Lower leg skin (tissue), 3 donors: ENCODE measurements at regions not wholly inside any gene's neighbourhood (a gene's known extent, or its start where the extent isn't known, plus 50 kb on each side); places are given as distances from the start of the nearest gene placed in this dataset.

Experiments used
- POLR2A ChIP-seq, 2 donors: fragments of 450-650 bp; IDR thresholded peaks; one replicate each; pipeline ENCODE4 v1.6.1; 2016 to 2017; ENCODE audit warnings: antibody characterized with exemption in 2 of 2, mild to moderate bottlenecking in 1 of 2, moderate library complexity in 1 of 2
- TF ChIP-seq, protein P1 (sequence below), 3 donors: fragments of 450-650 bp; IDR thresholded peaks; one replicate each; pipeline ENCODE4 v1.5.1; 2016; ENCODE audit warnings: antibody characterized with exemption in 3 of 3, mild to moderate bottlenecking in 3 of 3, moderate library complexity in 2 of 3

GRCh38 chr14:94903883-94904282, 134.0 kb upstream of the GSC start:
- TF ChIP-seq, protein P1, sequence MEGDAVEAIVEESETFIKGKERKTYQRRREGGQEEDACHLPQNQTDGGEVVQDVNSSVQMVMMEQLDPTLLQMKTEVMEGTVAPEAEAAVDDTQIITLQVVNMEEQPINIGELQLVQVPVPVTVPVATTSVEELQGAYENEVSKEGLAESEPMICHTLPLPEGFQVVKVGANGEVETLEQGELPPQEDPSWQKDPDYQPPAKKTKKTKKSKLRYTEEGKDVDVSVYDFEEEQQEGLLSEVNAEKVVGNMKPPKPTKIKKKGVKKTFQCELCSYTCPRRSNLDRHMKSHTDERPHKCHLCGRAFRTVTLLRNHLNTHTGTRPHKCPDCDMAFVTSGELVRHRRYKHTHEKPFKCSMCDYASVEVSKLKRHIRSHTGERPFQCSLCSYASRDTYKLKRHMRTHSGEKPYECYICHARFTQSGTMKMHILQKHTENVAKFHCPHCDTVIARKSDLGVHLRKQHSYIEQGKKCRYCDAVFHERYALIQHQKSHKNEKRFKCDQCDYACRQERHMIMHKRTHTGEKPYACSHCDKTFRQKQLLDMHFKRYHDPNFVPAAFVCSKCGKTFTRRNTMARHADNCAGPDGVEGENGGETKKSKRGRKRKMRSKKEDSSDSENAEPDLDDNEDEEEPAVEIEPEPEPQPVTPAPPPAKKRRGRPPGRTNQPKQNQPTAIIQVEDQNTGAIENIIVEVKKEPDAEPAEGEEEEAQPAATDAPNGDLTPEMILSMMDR (IDR thresholded peaks at IDR 0.05), result no peak
- no peak for TF ChIP-seq POLR2A (IDR thresholded peaks at IDR 0.05)
